SK-N-SH (cell line): ENCODE measurements at regions not wholly inside any gene's neighbourhood (a gene's known extent, or its start where the extent isn't known, plus 50 kb on each side); places are given as distances from the start of the nearest gene placed in this dataset.

Source experiments
- CTCF ChIA-PET: fragments of 300-600, 350-600 bp; formaldehyde crosslinking; extraction: SDS; loops from one replicate; lab custom pipeline; 2021; lab: Yijun Ruan, JAX
- POLR2A ChIA-PET: fragments of 350-600 bp; sonication (Branson Sonifier 250); formaldehyde crosslinking; extraction: SDS; loops from one replicate; lab custom pipeline; 2020; ENCODE audit warnings: antibody characterized with exemption, inconsistent platforms; lab: Yijun Ruan, JAX
- DNase-seq: peaks from one replicate; pipeline ENCODE4 v3.0.0; 2012
- H2AFZ ChIP-seq: fragments of 200-600 bp; sonication (generic); 2 replicates; pipeline ENCODE4 v1.8.1; 2016; ENCODE audit warnings: antibody characterized with exemption, mild to moderate bottlenecking, low read depth
- H3F3A ChIP-seq: fragments of 200-600 bp; sonication (generic); replicated peaks from 2 replicates; pipeline ENCODE3; 2016; ENCODE audit warnings: antibody characterized with exemption, mild to moderate bottlenecking; ENCODE audit not compliant: insufficient read depth
- H3K27ac ChIP-seq, 2 experiments: fragments of 200-500 bp in 1 of 2; fragments of 200-600 bp in 1 of 2; sonication (Bioruptor generic) in 1 of 2; sonication (generic), shearing (Covaris generic) in 1 of 2; 2 replicates each; pipeline versions ENCODE4 v1.5.1 to v1.6.1; 2014 to 2016; ENCODE audit warnings: low read depth in 2 of 2, inconsistent platforms in 1 of 2, low read length in 1 of 2, mild to moderate bottlenecking in 1 of 2, mixed read lengths in 1 of 2
- H3K27me3 ChIP-seq: fragments of 200-600 bp; sonication (generic), shearing (Covaris generic); 2 replicates; pipeline ENCODE4 v1.6.1; 2016; ENCODE audit warnings: mixed run types; ENCODE audit not compliant: insufficient read depth
- H3K36me3 ChIP-seq, 2 experiments: fragments of 200-500 bp in 1 of 2; fragments of 200-600 bp in 1 of 2; sonication (Bioruptor generic) in 1 of 2; sonication (generic) in 1 of 2; replicated peaks in 1 of 2; 2 replicates each; pipeline versions ENCODE3 to v1.5.1; 2014 to 2016; ENCODE audit warnings: low read length in 1 of 2, mild to moderate bottlenecking in 1 of 2; ENCODE audit not compliant: insufficient read depth in 2 of 2, control insufficient read depth in 1 of 2
- H3K4me1 ChIP-seq, 2 experiments: fragments of 200-500 bp in 1 of 2; fragments of 200-600 bp in 1 of 2; sonication (Bioruptor generic) in 1 of 2; sonication (generic), shearing (Covaris generic) in 1 of 2; 2 replicates each; pipeline versions ENCODE4 v1.5.1 to v1.6.1; 2014 to 2016; ENCODE audit warnings: low read depth in 1 of 2, low read length in 1 of 2, mixed run types in 1 of 2; ENCODE audit not compliant: insufficient read depth in 2 of 2, control insufficient read depth in 1 of 2
- H3K4me2 ChIP-seq: fragments of 200-600 bp; sonication (generic), shearing (Covaris generic); 2 replicates; pipeline ENCODE4 v1.6.1; 2017; ENCODE audit warnings: mixed run types
- H3K4me3 ChIP-seq, 2 experiments: fragments of 200-500 bp in 1 of 2; fragments of 200-600 bp in 1 of 2; sonication (Bioruptor generic) in 1 of 2; sonication (generic), shearing (Covaris generic) in 1 of 2; 2 replicates each; pipeline versions ENCODE4 v1.5.1 to v1.8.1; 2014 to 2016; ENCODE audit warnings: low read depth in 2 of 2, inconsistent platforms in 1 of 2, low read length in 1 of 2, mild to moderate bottlenecking in 1 of 2, mixed read lengths in 1 of 2, moderate library complexity in 1 of 2
- H3K79me2 ChIP-seq: fragments of 200-600 bp; sonication (generic); 2 replicates; pipeline ENCODE4 v1.8.1; 2017; ENCODE audit warnings: mild to moderate bottlenecking; ENCODE audit not compliant: insufficient read depth
- H3K9ac ChIP-seq: fragments of 200-600 bp; sonication (generic); 2 replicates; pipeline ENCODE4 v1.6.1; 2017; ENCODE audit warnings: mixed run types
- H3K9me2 ChIP-seq: fragments of 200-600 bp; sonication (generic); 2 replicates; pipeline ENCODE4 v1.6.1; 2017; ENCODE audit warnings: mixed run types
- H3K9me3 ChIP-seq: fragments of 200-600 bp; sonication (generic); 2 replicates; pipeline ENCODE4 v1.6.1; 2017; ENCODE audit warnings: mixed run types, mild to moderate bottlenecking, moderate library complexity
- H4K20me1 ChIP-seq: fragments of 200-600 bp; sonication (generic); 2 replicates; pipeline ENCODE4 v1.6.1; 2017; ENCODE audit warnings: mild to moderate bottlenecking, mixed run types; ENCODE audit not compliant: insufficient read depth
- CHD2 ChIP-seq: fragments of 150-350 bp; IDR thresholded peaks from 2 replicates; pipeline ENCODE4 v1.6.1; 2018; ENCODE audit warnings: low read length; ENCODE audit not compliant: partially characterized antibody
- CTCF ChIP-seq: fragments of 200-600 bp; sonication (generic); IDR thresholded peaks from 2 replicates; pipeline ENCODE4 v1.6.1; 2017; ENCODE audit warnings: antibody characterized with exemption, mild to moderate bottlenecking, moderate library complexity
- ELF1 ChIP-seq: IDR thresholded peaks from 2 replicates; pipeline ENCODE4 v1.4.0; 2012
- IRF3 ChIP-seq: fragments of 150-350 bp; IDR thresholded peaks from 2 replicates; pipeline ENCODE4 v1.6.1; 2016; ENCODE audit warnings: mild to moderate bottlenecking, low read depth, low read length
- MAX ChIP-seq: IDR thresholded peaks from 2 replicates; pipeline ENCODE4 v1.4.0; 2012; ENCODE audit warnings: low read depth
- MEF2A ChIP-seq: IDR thresholded peaks from 2 replicates; pipeline ENCODE4 v1.4.0; 2012; ENCODE audit warnings: low read depth, borderline replicate concordance
- MXI1 ChIP-seq: IDR thresholded peaks from 2 replicates; pipeline ENCODE4 v1.6.1; 2012; ENCODE audit warnings: mild to moderate bottlenecking, low read depth, low read length, improper control_type of control experiment
- NRF1 ChIP-seq: IDR thresholded peaks from 2 replicates; pipeline ENCODE4 v1.6.1; 2012; ENCODE audit warnings: low read depth, mild to moderate bottlenecking, low read length
- PBX3 ChIP-seq: IDR thresholded peaks from 2 replicates; pipeline ENCODE4; 2012
- RAD21 ChIP-seq: IDR thresholded peaks from 2 replicates; pipeline ENCODE4 v1.6.1; 2012; ENCODE audit warnings: mild to moderate bottlenecking, low read length
- SIN3A ChIP-seq: IDR thresholded peaks from 2 replicates; pipeline ENCODE4 v1.6.1; 2012; ENCODE audit warnings: low read depth, mild to moderate bottlenecking, low read length, moderate library complexity, borderline replicate concordance
- SMC3 ChIP-seq: IDR thresholded peaks from 2 replicates; pipeline ENCODE4 v1.6.1; 2012; ENCODE audit warnings: low read depth, low read length, improper control_type of control experiment
- TCF12 ChIP-seq: IDR thresholded peaks from 2 replicates; pipeline ENCODE4 v1.4.0; 2012
- TEAD4 ChIP-seq: IDR thresholded peaks from 2 replicates; pipeline ENCODE4 v1.4.0; 2012; ENCODE audit warnings: mild to moderate bottlenecking, borderline replicate concordance; ENCODE audit not compliant: insufficient read depth
- USF1 ChIP-seq: IDR thresholded peaks from 2 replicates; pipeline ENCODE4 v1.4.0; 2012; ENCODE audit warnings: low read depth, borderline replicate concordance
- USF2 ChIP-seq: fragments of 150-350 bp; IDR thresholded peaks from 2 replicates; pipeline ENCODE4 v1.6.1; 2017; ENCODE audit warnings: antibody characterized with exemption, low read length, low read depth, borderline replicate concordance
- WGBS: methylation state at CpG from one replicate; pipeline ENCODE4 v1.1.6; 2017; ENCODE audit warnings: low lambda C conversion rate; 5-methylcytosine and 5-hydroxymethylcytosine counted together

GRCh38 chr11:106249617-106250239 is 172.3 kb downstream of the AASDHPPT start:
- WGBS = 58% methylated on average over 5 of the region's 5 CpGs
- Histone ChIP-seq H2AFZ (no peak overlapping the region), H3K27ac (no peak overlapping the region), H3K27me3 (no peaks in the 10 kb centered on the region), H3K36me3 (no peaks in the 10 kb centered on the region), H3K4me1 (no peaks in the 10 kb centered on the region), H3K79me2 (no peaks in the 10 kb centered on the region), H3K9ac (no peak overlapping the region), H3K9me2 (no peaks in the 10 kb centered on the region), H3F3A (no peaks in the 10 kb centered on the region), H4K20me1 (no peaks in the 10 kb centered on the region), H3K4me2 (no peak overlapping the region), H3K9me3 (no peaks in the 10 kb centered on the region), H3K4me3 (no peak overlapping the region)
- DNase-seq = no peak
- CTCF ChIA-PET = no interaction called here
- TF ChIP-seq TCF12 (no peak), MAX (no peak), NRF1 (no peak), IRF3 (no peak), MXI1 (no peak), CHD2 (no peak), MEF2A (no peak), USF2 (no peak)
- POLR2A ChIA-PET = no interaction called here

GRCh38 chr11:106262852-106263251 is 185.4 kb downstream of the AASDHPPT start:
- POLR2A ChIA-PET = no interaction called here
- WGBS = 93% methylated on average over 3 of the region's 3 CpGs
- CTCF ChIA-PET = interaction anchor here (0.6 kb wide), 1 partner anchor 63 kb away, joined by 3 read pairs; no protein-coding TSS in a partner anchor
- TF ChIP-seq RAD21 = no peak
- TF ChIP-seq USF1 = no peak
- TF ChIP-seq TEAD4 = no peak
- no peak for TF ChIP-seq MAX
- no peak for TF ChIP-seq CTCF
- no peak for TF ChIP-seq ELF1
- no peak for TF ChIP-seq USF2
- TF ChIP-seq SMC3 = no peak
- no peak for TF ChIP-seq TCF12
- no peak for TF ChIP-seq PBX3
- TF ChIP-seq MXI1 = no peak
- no peak for TF ChIP-seq SIN3A

More at GRCh38 chr11:106262852-106263251, 185.4 kb downstream of the AASDHPPT start:
- DNase-seq = no peak
- no peaks in the 10 kb centered on the region for H3K79me2 ChIP-seq
- H3K9me2 ChIP-seq = no peaks in the 10 kb centered on the region
- H3K4me2 ChIP-seq = no peak overlapping the region
- H4K20me1 ChIP-seq = no peaks in the 10 kb centered on the region
- no peak overlapping the region for H2AFZ ChIP-seq
- H3K36me3 ChIP-seq = no peaks in the 10 kb centered on the region
- no peak overlapping the region for H3K4me3 ChIP-seq
- no peaks in the 10 kb centered on the region for H3K4me1 ChIP-seq
- H3K9ac ChIP-seq = no peak overlapping the region
- H3K27me3 ChIP-seq = no peaks in the 10 kb centered on the region
- no peaks in the 10 kb centered on the region for H3K9me3 ChIP-seq
- H3K27ac ChIP-seq = no peak overlapping the region
- no peaks in the 10 kb centered on the region for H3F3A ChIP-seq
